GM18873 (cell line): ENCODE measurements at regions not wholly inside any gene's neighbourhood (a gene's known extent, or its start where the extent isn't known, plus 50 kb on each side); places are given as distances from the start of the nearest gene placed in this dataset.
A peak's percentile ranks its signal among the peaks of the same experiment; 100 is the strongest.
"Not testable (repeated sequence)": the region's sequence is repeated elsewhere in the genome, so short reads cannot be mapped to it uniquely, and the experiment has no call there.

Source experiments
- ATAC-seq: cut with Tn5 transposase; IDR thresholded peaks from one replicate; pipeline ENCODE4 v1.9.1; 2021; ENCODE audit warnings: mild to moderate bottlenecking, moderate library complexity, moderate number of reproducible peaks; ENCODE audit not compliant: unreplicated experiment, low FRiP score

DNA sequence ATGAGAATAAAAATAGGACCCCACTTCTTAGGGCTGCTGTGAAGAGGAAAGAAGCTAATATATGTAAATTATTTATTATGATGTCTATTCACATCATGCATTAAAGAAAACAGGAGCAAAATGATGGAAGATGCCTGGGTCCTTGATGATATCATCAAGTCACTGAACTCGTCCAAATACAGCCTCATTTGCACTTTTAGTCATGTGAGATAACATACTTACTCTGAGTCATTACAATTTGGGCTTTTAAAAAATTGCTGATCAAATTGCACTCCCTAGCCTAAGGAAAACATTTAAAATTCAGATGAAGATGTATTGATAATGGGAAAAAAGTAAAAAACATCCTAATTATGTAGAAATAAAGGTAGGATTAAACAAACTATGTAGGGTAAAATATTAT lies 302.7 kb upstream of the CCL2 start:
- ATAC-seq = no peak

DNA sequence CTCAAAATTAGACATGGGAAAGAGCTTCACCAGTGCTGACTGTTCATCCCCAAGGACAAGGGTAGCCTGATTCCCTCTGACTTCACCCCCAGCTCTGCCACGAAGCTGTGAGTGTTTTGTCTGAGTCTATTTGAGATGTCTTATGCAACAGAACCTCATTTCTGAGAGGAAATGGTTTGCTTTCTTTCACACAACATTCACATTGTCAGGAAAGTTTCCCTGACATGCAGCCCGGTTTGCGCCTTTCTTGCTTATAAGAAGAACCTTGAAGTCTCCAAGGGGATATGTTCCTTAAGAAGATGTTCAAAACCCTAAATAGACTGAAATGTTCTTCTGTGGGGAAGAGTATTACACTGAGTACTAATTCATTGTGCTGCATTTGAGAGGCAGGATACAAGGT lies 300.5 kb upstream of the CCL2 start:
- ATAC-seq = no peak

DNA sequence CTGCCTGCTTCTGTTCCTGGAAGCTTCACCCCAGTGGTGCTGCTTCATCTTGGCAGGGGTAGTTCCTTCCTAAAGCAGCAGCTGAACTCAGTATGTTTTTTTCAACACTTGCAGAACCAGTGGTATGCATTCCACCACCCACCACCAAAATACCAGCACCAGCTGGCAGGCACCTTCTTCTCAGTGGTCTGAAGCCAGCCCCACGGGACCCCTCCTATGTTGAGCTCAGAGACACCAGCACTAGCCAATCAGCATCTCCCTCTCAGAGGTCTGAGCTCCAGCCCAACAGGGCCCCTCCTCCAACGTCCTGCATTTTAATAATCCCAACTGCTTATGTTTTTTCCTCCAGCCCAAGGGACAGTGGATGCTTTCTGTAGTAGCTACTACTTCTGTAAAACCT lies 299.6 kb upstream of the CCL2 start:
- no peak for ATAC-seq

DNA sequence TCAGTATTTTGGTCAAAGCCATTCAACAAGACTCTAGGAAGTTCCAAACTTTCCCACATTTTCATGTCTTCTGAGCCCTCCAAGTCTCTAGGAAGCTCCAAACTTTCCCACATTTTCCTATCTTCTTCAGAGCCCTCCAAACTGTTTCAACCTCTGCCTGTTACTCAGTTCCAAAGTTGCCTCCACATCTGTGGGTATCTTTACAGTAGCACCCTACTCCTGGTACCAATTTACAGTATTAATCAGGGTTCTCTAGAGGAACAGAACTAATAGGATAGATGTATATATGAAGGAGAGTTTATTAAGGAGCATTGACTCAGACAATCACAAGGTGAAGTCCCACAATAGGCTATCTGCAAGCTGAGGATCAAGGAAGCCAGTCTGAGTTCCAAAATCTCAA lies 296.0 kb upstream of the CCL2 start:
- not testable (repeated sequence) for ATAC-seq

DNA sequence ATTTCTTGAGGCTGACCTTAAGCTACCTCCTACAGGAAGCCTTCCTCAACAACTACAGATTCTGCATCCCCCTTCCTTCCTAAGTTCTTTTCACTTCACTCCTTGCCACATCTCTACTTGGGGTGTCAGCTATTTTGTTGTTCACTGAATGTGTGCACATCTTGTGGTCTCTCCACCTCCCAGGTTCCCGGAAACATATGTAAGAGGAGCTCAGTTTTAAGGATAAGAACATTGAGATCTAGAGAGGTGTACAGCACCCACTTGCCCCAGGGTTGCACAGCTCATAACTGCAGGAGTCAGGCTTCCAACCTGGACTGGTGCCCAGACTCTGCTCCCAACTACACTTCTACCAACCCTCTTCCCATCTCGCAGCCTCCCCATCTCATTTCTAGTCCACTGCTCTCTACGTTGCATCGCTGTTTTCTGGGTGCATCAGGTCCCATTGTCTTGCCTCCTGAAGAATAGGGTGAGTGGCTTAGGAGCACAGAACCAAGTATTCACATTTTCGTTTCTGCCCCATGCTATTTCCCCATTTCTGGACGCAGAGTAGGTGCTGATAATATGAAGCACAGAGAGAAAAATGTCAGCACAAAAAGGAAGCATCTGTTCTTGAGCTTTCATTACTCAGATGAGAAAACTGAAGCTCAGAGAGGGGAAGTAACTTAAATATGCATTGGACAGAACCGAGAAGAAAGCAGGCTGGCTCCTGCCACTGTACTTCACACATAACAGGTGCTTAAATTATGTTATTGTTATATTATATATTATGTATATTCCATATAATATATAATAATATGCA lies 292.0 kb upstream of the CCL2 start:
- no peak for ATAC-seq

DNA sequence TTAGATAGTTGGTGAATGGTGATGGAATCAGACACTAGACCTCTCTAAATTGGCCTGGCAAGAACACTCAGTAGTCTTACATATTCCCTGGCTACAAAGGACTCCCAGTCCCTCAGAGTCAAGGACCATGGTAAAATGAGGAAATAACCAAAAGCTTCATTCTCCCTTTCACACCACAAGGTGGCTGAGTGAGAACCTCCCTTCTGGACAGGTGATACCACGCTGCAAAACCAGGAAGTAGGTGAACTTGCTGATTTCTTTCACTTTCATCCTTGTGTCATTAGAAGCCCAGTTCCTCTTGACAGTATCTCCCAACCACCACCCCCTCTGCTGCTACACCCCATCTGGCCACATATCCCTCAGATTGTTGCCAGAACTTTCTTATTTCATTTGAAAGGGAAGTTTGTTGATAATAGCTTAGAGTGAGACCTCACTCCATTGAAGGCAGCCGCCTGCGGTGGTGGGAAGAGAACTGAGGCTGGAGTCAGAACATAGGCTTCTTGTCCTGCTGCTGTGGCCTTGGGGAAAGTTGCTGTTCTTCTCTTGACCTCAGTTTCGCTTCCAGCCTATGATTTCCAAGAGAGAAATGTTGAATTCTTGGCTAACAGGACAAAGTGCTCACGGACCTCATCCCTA lies 290.6 kb upstream of the CCL2 start:
- ATAC-seq = peak; percentile 55

DNA sequence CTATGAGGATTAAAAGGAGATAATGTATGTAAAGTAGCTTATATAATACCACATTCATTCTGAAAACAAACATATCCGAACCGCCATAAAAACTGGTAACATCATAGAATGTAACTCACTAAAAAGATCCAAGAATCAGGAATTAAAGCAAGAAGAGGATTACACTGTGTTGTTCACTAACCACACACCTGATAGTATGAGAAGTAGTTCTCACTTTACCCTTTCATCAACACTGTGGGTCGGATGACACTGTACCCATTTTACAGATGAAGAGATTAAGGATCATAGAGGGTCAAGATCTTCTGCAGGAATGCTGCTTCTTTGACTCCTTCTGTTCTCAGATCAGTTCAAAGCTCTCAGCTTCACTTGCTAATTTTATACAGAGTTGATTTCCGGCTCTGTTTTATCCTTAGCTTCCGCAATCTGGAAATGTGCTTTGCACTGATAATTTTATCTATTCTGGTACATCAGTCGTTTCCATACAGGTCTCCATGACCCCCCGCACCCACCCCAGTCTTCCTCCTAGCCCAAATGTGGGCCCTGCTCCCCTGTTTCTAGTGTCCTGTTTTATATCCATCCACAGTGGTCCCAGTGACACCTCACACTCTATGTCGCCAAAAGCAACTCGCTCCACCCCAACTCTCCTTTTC lies 288.6 kb upstream of the CCL2 start:
- no peak for ATAC-seq

DNA sequence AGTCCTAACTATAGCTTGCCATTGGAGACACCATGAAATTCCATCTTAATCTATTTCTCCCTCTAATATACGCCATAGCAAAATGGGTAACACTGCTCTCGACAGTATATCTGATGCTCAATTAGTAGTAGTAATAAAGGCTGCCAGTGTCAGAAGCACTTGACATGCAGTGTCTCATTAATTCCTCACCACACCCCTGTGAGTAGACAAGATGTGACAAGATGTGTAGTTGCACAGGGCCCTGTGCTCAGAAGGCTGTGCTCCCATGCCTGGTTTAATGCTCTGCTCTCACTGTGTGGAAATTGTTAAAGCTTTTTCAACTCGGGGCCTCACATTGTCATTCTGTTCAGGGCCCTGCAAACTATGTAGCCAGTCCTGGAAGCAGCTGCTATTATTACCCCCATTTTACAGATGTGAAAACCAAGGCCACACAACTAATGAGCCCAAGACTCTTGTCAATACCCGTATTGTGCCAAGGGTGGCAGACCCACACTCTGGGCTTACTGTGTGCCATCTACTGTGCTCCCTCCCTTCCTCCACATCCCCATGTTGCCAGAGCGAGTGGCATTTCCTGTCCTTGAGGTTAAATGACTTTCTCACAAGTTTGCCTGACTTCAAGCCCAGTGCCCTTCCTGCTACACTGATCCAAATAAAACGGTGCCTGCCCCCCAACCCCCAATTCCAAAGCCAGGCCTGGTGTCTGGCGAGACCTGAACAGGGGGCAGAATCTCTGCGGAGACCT lies 287.3 kb upstream of the CCL2 start:
- no peak for ATAC-seq

DNA sequence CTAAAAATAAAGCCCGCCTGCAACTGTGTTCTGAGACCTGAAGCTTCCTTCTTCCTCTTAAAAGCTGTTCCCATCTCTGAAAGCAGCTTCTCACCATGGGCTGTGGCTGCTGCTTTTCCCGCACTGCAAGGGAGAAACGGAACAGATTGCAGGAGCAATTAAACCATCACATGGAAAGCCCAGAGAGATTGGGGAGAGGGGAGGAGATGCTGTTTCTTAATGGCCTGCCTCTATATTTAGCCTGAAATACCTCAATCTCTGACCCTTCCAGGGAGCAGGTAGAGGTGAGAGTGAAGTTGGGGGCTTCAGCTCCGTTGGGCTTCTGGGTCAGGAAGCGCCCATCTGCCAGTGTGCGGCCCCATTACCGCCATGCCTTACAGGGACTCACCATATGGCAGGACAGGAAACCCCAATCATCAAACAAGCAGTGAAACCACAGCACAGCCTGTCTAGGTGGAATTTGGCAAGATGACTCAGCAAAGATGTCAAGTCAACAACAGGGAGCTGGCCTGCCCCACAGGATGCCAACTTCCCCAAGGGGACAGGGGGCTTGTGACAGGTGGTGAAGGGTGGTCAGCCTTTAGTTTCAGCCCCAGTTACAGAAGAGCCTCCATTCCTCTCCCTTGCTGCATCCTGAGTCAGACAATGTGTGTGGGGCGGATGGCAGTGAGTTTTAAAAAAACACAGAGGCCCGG lies 286.6 kb upstream of the CCL2 start:
- peak; percentile 58 for ATAC-seq

DNA sequence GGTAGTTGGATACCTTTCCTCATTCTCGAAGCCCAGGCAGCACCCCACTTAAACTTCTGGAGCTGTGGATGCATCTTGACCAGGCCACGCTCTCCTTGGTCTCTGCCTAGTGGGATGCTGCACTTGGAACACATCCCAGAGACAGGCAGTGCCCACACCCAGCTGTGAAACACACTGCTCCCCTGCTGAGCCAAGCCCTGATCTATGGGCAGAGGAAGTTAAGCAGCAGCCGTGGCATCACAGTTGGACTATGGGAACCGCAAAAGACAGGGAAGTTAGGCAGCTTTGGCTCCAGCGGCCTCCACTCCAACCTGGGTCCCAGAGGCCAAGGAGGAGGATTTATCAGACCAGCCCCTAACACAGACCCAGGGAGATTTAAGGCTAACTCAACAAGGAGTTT lies 284.8 kb upstream of the CCL2 start:
- no peak for ATAC-seq

DNA sequence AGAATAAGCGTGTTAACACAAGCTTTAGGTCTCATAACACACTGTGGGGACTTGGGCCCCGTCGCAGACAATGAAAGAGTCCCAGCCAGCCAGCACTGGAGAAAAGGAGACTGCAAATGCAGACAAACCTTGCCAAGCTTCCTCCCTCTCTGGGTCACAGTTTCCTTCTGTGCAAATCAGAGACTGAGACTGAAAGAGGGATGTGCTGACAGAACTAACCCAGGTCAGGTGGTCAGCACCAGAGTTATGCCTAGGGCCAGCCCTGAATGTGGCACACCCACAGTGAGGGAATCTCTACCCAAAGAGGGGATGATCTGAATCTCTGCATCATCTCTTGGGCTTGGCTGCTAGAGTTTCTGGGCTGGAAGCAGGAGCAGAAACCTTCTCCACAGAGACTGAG lies 282.3 kb upstream of the CCL2 start:
- no peak for ATAC-seq

DNA sequence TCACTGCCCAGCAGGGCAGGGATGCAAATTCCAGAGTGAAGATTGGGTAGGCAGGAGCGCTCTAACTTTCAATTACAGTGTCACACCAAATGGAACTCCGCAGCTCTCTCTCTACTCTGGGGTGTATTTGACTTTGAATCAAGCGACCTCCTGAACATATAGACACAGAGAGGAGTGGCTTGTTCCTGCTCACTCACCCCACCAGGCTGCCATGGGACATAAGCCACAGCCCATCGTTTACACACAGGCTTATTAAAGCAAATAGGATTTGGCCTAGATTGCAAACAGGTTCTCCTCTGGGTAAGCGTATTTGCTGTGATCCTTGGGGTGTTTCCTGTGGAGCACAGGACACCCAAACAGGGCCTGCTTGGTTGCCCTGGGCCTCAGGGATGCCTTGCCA lies 281.6 kb upstream of the CCL2 start:
- no peak for ATAC-seq

DNA sequence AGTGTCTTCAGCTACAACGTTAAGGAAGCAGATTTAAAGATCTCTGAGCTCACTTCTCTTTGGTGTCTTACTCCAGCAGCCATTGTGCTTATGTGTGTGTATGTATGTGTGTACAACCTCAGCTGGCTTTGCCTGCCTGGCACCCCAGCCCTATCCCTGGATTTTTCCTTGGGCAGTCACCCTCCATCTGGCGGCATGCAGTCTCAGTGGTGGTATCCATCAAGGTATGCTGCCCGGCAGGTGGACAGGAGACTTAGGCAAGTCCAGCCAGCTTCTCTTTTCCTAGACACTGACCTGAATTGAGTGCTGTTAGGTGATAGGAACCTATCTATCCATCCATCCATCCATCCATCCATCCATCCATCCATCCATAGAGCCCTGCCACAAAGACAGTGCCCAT lies 280.8 kb upstream of the CCL2 start:
- ATAC-seq = no peak

DNA sequence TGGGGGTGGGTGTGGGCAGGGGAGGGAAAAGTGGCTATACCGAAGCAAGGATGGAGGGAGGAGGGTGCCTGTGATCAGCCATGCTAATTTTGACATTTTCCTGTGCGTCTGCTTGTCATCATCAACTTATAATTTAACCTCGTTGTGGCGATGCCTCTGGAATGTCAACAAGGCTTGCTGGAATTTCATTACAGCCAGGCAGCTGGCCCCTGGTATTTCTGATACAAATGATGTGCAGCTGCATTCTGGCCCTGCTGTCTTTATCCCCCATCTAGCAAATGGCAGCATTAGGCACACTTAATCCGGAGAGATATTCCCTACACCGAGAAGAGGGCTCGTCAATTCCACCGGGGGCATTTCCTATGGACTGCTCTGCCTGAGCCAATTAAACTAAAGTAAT lies 278.3 kb upstream of the CCL2 start:
- ATAC-seq = no peak

DNA sequence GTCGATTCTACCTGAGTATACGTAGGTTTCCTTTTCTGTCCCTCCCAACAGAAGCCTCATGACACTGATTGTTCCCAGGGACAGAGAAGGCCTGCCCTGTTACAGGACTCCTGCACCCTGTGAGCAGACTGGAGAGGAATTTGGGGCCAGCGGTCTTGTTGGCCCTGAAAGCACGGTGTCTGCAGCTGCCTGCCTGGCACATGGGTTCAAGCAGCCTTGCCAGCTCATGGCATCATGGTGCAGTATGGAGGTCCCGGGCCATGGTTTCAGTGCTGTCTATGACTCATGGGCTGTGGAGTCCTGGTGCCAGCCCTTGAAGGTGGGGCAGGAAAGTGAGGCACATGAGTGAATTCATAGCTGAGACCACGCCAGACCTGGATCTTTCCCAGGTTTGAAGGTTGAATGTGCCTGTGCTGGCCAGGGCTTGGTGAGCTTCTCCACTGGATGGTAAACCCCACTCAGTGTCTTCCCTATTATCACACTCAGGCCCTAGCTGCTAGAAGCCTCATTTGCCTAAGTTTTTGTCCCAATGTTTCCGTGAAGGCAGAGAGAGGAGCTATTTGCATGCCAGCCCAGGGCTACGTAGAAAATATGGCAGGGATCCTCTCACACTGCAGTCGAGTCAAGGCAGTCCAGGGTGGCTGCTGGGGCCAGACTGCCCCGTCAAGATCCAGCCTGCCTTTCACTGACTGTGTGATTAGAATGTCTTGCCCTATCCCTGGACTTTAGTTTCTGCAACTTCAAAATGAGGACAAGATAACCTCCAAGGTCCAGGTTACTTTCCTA lies 277.2 kb upstream of the CCL2 start:
- ATAC-seq = no peak

DNA sequence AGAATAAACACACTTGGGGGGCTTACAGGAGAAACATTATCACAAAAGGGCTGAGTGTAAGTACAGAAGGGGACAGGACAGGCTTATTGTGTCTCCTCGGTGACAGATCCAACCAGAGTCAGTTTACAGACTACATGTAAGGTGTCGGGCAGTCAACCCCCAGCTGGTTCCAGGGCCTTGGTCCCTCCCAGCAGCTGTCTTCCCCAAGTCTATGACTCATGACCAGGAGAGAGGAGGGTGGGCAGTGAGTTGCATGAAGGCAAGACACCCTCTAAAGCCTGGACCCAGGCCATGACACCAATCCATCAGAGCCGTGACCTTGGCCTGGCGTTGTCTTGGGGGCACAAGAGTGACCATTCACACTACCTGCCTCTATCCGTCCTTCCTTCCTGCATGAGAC lies 276.2 kb upstream of the CCL2 start:
- ATAC-seq = no peak

DNA sequence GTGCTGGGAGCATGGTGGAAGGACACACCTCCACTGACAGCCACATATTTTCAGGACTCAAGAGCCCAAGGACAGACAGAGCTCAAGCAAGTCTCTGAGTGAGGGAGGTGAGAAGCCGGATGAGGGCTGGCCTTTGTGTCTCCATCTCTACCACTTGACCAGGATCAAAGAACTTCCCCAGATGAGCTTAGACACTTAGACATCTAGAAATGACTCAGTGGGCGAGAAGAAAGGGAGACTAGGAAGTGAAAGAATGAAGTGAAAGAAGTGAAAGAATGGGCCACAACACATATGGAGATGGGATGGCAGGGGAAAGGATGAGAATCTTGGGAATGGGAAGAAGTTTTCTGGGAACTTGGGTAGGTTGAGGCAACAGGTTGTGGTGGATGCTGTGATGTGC lies 274.9 kb upstream of the CCL2 start:
- ATAC-seq = no peak

DNA sequence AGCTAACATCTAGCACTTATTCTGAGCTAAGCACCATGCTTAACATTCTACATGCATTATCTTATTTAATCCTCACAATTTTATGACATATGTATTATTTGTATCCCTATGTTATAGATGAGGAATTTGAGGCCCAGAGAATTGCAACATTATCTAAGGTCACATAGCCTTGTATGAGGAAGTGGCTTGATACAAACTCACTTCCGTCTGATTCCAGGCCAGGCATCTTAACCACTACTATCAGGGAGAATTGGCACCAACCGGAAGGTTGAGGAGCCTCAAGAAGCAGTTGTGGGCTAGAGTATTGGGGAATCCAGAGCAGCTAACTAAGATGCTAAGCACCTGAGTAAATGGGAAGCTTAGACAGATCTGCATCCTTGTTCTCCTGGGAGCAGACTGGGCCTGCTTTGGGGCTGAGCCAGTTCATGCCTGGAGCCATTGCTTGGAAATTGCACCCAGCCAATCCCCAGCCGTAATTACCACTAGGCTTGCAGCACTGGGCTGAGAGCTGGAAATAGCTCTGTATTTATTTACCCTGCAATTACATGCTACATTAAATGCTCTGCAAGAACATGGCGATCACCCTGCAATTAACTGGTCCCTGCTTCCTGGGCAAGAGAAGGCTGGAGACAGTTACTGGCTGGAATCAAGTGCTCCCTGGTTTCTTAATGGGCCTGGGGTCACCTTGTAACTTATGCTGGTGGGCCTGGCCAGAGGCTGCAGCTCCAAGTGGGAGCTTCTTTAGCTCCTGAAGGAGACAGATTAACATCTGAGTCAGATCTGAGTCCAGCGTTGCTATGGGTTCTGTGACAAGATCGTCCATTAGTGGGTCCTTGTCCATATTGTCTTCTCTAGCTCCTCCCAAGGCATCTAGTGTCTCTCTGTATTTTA lies 273.1 kb upstream of the CCL2 start:
- ATAC-seq = no peak

DNA sequence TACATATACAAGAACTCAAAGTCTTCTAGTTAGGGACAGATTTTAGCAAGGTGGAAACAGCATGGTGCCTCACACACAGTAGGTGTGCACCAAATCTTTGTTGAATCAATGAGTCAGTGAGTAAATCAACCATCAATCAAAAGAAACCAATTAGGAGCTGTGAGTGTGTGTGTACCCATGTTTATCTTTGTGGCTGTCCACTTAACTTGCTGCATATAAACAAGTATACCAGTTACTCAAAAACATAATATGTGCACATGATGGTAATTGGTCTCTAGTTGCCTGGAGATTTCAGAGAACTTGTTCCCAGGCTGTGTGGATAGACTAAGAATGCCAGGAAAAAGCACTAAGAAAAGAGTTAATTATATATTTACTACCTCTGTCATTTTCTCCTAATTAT lies 272.2 kb upstream of the CCL2 start:
- ATAC-seq = no peak
